Neural cell (in vitro differentiated cells): ENCODE measurements at regions not wholly inside any gene's neighbourhood (a gene's known extent, or its start where the extent isn't known, plus 50 kb on each side); places are given as distances from the start of the nearest gene placed in this dataset.

Experiments used
- CTCF ChIP-seq: fragments of 450-650 bp; IDR thresholded peaks from 2 replicates; pipeline ENCODE4 v1.5.1; 2014; ENCODE audit warnings: antibody characterized with exemption, mild to moderate bottlenecking, moderate library complexity; ENCODE audit not compliant: poor library complexity, severe bottlenecking
- EP300 ChIP-seq: fragments of 450-650 bp; conservative IDR thresholded peaks from 2 replicates; pipeline ENCODE4 v1.6.1; 2014; ENCODE audit warnings: antibody characterized with exemption, mild to moderate bottlenecking, moderate library complexity; ENCODE audit not compliant: poor library complexity, severe bottlenecking
- EZH2 ChIP-seq: fragments of 200-600, 300-800 bp; shearing (Covaris generic), sonication (generic); IDR thresholded peaks from 2 replicates; pipeline ENCODE4 v1.6.1; 2014; ENCODE audit warnings: antibody characterized with exemption, low read length, borderline replicate concordance, mild to moderate bottlenecking; ENCODE audit not compliant: insufficient read depth, poor library complexity, severe bottlenecking
- POLR2AphosphoS5 ChIP-seq: IDR thresholded peaks from 2 replicates; pipeline ENCODE4 v1.6.1; 2012
- RAD21 ChIP-seq: fragments of 450-650 bp; conservative IDR thresholded peaks from 2 replicates; pipeline ENCODE4 v1.6.1; 2014; ENCODE audit warnings: antibody characterized with exemption, mild to moderate bottlenecking, moderate library complexity
- REST ChIP-seq: IDR thresholded peaks from 2 replicates; pipeline ENCODE4 v1.6.1; 2012; ENCODE audit warnings: borderline replicate concordance
- SMC3 ChIP-seq: fragments of 450-650 bp; conservative IDR thresholded peaks from 2 replicates; pipeline ENCODE4 v1.6.1; 2014; ENCODE audit warnings: antibody characterized with exemption, mild to moderate bottlenecking, moderate library complexity; ENCODE audit not compliant: poor library complexity
- TAF1 ChIP-seq: IDR thresholded peaks from 2 replicates; pipeline ENCODE4 v1.6.1; 2012; ENCODE audit warnings: low read depth

GRCh38 chr7:113000316-113001020 is 86.2 kb downstream of the GPR85 start:
- TF ChIP-seq CTCF (no peak), TAF1 (no peak), REST (no peak), RAD21 (no peak), POLR2AphosphoS5 (no peak), EP300 (no peak), EZH2 (no peak), SMC3 (no peak)
